ACC112 (cell line): ENCODE measurements at regions not wholly inside any gene's neighbourhood (a gene's known extent, or its start where the extent isn't known, plus 50 kb on each side); places are given as distances from the start of the nearest gene placed in this dataset.

ENCODE experiments used
- H2AFZ ChIP-seq: fragments of 200-600 bp; sonication (generic); one replicate; pipeline ENCODE4 v1.6.0; 2017; ENCODE audit warnings: antibody characterized with exemption, low read length; ENCODE audit not compliant: unreplicated experiment
- H3K27ac ChIP-seq: fragments of 200-600 bp; sonication (generic); 2 replicates; pipeline ENCODE4 v1.5.1; 2014; ENCODE audit warnings: low read depth, mild to moderate bottlenecking, antibody characterized with exemption, low read length, moderate library complexity
- H3K27me3 ChIP-seq: fragments of 200-600 bp; sonication (generic); 2 replicates; pipeline ENCODE4 v1.6.1; 2014; ENCODE audit warnings: mild to moderate bottlenecking, antibody characterized with exemption, low read length, moderate library complexity, mixed read lengths; ENCODE audit not compliant: insufficient read depth
- H3K36me3 ChIP-seq: fragments of 200-600 bp; sonication (generic); 2 replicates; pipeline ENCODE4 v1.6.1; 2016; ENCODE audit warnings: mild to moderate bottlenecking, antibody characterized with exemption, low read length, moderate library complexity, mixed read lengths; ENCODE audit not compliant: insufficient read depth
- H3K4me1 ChIP-seq: fragments of 200-600 bp; sonication (generic); one replicate; pipeline ENCODE4 v1.6.1; 2016; ENCODE audit warnings: low read length, mixed read lengths; ENCODE audit not compliant: insufficient read depth, unreplicated experiment, control insufficient read depth
- H3K4me3 ChIP-seq: fragments of 200-600 bp; sonication (generic); 2 replicates; pipeline ENCODE4 v1.5.1; 2014; ENCODE audit warnings: mild to moderate bottlenecking, low read depth, low read length
- H3K79me2 ChIP-seq: fragments of 200-600 bp; sonication (generic); one replicate; pipeline ENCODE4 v1.6.0; 2016; ENCODE audit warnings: low read length; ENCODE audit not compliant: control insufficient read depth, unreplicated experiment, insufficient read depth

DNA sequence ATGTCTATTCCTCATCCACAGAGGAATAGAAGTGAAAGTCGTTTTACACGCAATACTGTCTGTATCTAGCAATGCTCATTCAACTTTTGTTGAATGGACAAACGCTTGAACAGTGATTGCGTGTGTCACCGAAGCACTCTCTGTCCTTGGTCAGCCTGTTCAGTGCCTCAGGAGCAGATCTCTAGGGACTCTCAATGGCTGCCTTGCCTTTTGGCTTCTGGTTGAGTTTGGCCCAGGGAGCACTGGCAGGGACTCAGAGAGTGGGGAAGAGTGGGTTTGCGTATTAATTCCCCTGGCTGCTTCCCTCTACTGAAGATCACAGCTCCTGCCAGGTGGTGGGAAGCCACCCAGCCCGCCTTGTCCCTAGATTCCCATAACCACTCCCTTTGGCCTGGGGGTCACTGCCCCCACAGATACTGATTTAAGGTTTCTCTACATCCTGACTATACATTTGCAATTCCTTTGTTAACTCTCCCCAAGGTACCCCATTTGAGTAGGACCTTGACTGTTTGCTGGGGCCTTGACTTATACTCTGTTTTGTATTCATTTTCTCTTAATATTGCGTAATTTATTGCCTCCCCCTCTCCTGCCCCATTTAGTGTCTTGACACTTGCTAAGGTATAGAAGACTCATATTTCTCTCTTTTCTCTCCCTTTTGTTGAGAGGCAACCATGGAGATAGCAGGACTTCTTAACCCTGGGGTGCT lies 61.7 kb upstream of the USP24 start:
- Histone ChIP-seq H3K79me2 (no peaks in the 10 kb centered on the region), H2AFZ (peak overlapping the region; percentile 81), H3K36me3 (no peaks in the 10 kb centered on the region), H3K27me3 (no peaks in the 10 kb centered on the region), H3K4me3 (peak overlapping the region; percentile 23; the same call in 1 of the 2 replicates), H3K27ac (peak overlapping the region; percentile 26; the same call in 1 of the 2 replicates), H3K4me1 (peaks cover 26% of the 10 kb centered on the region)

DNA sequence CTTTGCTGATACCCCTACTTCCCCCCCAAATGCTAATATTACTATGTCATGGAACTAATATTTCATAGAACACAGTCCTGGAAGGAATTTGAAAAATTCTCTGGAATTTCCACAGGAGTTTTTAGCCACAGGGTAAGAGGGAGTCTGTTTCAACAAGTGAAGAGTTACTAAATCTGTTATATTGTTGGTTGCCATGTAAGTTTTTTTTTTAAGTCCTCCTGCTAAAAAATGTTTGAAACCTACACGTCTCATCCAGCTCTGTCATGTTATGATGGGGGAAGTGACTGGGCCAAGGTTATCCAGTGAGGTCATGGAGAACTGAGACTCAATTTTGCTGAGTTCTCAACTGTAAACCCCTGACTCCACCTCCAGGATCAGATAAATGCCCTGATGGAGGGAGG lies 60.8 kb upstream of the USP24 start:
- Histone ChIP-seq H3K36me3 (no peaks in the 10 kb centered on the region), H3K27ac (peak overlapping the region; percentile 26; the same call in 1 of the 2 replicates), H3K79me2 (no peaks in the 10 kb centered on the region), H2AFZ (peak overlapping the region; percentile 48), H3K4me3 (no peak overlapping the region), H3K4me1 (peaks cover 26% of the 10 kb centered on the region), H3K27me3 (no peaks in the 10 kb centered on the region)

DNA sequence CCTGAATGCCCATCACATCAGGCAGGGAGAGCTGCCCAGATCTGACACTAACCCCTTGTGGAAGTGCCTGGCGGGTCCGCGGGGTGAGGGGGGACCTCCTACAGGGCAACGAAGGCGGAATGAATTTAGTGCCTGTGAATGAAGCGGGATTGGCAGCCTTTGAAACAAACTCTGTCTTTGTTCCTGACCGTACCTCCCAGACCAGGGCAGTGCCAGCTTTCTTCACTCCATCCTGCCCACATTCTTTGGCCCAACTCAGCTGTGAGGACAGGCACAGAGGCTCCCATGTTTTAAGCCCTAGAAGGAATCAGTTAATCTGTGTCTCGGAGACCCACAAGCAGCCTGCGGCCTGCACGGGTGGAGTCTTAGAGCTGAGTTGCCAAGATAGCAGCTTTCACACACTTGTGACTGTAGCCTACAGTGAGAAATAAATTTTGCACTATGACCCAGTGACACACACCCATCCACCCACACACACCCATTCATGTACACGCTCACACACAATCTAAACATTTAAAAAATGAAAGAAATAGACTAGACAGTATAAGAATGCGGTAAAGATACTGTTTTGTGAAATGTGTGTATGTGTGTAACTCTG lies 60.1 kb upstream of the USP24 start:
- H3K27ac ChIP-seq: no peak overlapping the region
- no peak overlapping the region for H2AFZ ChIP-seq
- H3K36me3 ChIP-seq: no peaks in the 10 kb centered on the region

DNA sequence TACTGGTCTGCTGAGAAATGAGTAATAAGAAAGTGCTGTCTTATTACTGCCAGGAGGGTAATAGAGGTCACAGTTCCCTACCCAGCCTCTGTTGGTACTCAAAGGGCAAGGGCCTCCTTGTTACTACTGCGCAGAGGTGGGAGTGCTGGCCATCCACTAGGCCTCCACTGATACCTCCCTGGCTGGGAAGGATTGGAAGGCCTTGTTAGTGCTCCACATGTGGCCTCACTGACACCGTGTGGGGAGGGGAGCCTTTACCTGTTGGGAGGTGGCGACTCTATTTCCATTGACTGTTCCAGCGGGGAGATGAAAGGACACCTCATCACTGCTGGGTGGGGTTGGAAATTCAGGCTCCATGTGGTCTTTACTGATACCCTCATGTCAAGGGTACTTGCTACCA lies 57.8 kb upstream of the USP24 start:
- no peaks in the 10 kb centered on the region for H3K79me2 ChIP-seq

More for the DNA sequence above, 60.1 kb upstream of the USP24 start:
- Histone ChIP-seq H3K79me2 (no peaks in the 10 kb centered on the region), H3K4me1 (peaks cover 26% of the 10 kb centered on the region), H3K4me3 (no peak overlapping the region), H3K27me3 (no peaks in the 10 kb centered on the region)

More for the DNA sequence above, 57.8 kb upstream of the USP24 start:
- no peak overlapping the region for H3K4me3 ChIP-seq
- H3K27me3 ChIP-seq: no peaks in the 10 kb centered on the region
- H3K4me1 ChIP-seq: peaks cover 25% of the 10 kb centered on the region
- no peak overlapping the region for H3K27ac ChIP-seq
- H2AFZ ChIP-seq: no peak overlapping the region
- no peaks in the 10 kb centered on the region for H3K36me3 ChIP-seq
